Activated T-cell treated with anti-CD3 and anti-CD28 coated beads for 48 hours (primary cell): ENCODE measurements at regions not wholly inside any gene's neighbourhood (a gene's known extent, or its start where the extent isn't known, plus 50 kb on each side); places are given as distances from the start of the nearest gene placed in this dataset.

ENCODE experiments used
- DNase-seq: peaks from one replicate; pipeline ENCODE4 v3.0.0-alpha.2; 2020; ENCODE audit warnings: low read depth

- DNase-seq = no peak
Measured at GRCh38 chr2:64196963-64197362, 52.7 kb upstream of the PELI1 start.

DNA sequence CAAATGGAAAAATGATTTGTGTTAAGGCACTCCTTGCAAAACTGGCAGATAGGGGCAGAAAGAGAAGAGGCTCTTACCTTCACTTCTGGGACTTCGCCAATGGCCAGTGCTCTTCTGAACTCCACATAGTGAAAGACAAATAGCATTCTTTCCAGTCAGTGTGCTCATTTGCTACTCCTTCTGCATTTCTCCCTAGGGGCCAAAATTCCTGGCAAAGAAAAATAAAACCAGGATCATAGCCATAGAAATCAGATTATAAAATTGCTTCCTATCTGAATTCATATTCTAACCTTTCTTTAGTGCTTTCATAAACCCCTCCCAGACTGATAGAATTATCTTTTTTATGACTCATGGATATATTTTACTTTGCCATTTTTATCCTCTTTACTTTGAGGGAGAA is 56.9 kb upstream of the PELI1 start:
- no peak for DNase-seq

GRCh38 chr2:64202206-64202845 is 58.1 kb upstream of the PELI1 start:
- no peak for DNase-seq

DNA sequence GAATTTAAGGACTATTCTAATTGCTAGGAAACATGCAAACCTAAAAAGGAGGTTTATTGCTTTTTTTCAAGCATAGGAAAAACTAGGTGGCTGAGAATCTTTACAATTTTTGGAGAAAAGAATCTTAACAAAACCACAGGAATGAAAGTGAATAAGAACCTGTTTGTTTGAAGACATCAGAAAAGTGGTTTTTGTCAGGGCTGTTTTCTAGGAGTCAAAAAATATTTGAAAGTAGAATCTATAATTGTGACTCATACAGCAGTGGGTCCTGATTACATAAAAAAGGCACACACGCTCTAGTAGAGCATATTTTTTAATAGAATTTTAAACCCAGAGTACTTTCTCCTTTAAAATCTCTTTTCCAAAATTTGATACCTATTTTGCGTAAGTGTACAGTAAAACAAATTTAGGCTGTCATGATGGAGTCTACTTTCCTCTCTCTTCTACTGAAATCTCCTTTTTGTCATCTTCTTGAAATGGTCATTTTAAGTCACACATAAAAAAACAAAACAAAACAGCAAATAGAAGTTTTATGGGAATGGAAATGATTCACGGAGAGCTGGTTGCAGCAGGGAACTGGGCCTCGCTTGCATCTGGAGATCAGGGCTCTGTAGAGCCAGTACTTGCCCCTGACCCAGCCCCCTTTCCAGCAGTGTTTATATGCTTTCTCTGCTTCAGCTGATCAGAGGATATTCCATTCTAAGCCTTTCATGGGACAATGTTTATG is 59.1 kb upstream of the PELI1 start:
- DNase-seq = no peak

GRCh38 chr2:64203858-64204632 is 59.8 kb upstream of the PELI1 start:
- DNase-seq = peak; percentile 21

DNA sequence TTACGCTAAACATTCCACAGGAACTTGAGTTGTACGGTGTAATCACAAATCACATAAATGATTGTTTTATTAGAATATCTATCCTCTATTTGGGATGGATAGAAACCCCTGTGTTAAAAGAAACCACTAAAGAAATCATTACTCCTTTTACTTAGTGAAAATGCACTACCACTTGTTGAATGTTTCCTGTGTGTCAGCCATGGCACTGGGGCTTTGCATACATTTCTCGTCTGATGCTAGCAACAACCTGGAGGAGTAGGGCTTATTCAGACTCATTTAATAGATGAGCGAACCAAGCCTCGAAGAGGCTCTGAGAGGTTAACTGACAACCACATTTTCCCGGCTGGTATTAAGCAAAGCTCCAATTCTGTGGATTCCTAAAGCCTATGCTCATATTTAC is 60.5 kb upstream of the PELI1 start:
- no peak for DNase-seq

- DNase-seq = no peak
Measured at GRCh38 chr2:64205415-64205814, 61.2 kb upstream of the PELI1 start.

GRCh38 chr2:64207573-64207972 is 63.4 kb upstream of the PELI1 start:
- DNase-seq = no peak

DNA sequence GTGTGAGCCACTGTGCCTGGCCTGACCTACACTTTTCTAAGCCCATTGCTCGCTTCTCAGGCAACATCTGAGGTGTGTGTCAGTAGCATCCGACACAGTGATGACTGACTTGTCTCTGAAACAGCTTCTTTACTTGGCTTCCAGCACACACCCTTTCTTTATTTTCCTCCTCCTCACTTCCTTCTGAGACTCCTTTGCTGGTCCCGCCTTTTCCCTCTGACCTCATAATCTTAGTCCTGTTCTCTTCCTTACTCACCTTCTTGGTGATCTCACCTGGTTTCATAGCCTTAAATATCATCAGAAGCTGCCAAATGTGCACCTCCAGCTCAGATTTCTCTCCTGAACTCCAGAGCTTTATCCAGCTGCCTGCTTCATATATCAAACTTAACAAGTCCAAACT is 66.6 kb upstream of the PELI1 start:
- no peak for DNase-seq

DNA sequence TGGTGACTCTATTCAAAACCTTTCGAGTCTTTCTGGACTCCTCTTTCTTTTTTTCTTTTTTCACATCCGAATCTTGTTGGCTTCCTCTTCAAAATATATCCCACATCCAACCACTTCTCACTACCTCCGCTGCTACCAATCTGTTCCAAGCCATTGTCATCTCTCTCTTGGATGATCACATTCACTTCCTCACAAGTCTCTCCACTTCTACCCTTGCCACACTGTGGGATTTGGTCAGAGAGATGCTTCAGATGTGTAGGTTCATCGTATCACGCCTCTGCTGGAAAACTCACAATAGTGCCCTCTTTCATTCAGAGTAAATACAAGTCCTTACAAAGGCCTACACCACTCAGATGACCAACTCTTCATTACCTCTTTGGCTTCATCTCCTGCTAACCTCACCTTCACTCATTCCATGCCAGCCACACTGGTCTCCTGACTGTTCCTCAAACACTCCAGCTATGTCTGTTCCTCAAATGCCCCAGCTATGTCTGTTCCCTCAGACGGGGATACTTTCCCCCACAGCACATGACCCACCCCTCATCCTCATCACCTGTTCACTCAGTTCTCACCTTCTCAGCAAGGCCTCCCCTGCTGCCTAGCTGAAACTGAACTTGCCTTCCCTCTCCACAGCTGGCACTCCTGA is 67.2 kb upstream of the PELI1 start:
- no peak for DNase-seq

- no peak for DNase-seq
Measured at GRCh38 chr2:64212346-64212745, 68.1 kb upstream of the PELI1 start.

DNA sequence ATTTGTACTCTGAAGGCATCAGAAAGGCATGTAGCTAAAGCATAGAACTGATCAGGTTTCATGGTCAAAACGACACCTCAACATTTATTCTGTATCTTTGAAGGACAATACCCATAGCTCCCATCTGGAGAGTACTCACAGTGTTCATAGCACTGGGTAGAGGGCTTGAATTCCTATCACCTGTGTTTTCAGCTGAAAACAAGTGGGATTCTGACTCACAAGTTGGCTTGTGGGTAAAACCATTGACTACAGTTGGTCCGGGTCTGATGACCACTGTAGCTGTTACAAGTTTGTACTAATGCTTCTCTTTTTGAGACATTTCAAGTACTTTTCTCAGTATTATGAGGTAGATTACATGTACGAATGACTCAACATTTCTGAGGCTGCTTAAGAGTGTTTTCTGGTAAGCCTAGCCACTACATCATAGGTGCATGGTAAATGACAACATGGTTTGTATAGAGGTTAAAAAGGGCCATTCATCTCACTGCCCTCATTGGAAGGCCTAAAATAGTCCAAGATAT is 68.6 kb upstream of the PELI1 start:
- peak; percentile 21 for DNase-seq

GRCh38 chr2:64213532-64214275 is 69.5 kb upstream of the PELI1 start:
- DNase-seq = no peak

DNA sequence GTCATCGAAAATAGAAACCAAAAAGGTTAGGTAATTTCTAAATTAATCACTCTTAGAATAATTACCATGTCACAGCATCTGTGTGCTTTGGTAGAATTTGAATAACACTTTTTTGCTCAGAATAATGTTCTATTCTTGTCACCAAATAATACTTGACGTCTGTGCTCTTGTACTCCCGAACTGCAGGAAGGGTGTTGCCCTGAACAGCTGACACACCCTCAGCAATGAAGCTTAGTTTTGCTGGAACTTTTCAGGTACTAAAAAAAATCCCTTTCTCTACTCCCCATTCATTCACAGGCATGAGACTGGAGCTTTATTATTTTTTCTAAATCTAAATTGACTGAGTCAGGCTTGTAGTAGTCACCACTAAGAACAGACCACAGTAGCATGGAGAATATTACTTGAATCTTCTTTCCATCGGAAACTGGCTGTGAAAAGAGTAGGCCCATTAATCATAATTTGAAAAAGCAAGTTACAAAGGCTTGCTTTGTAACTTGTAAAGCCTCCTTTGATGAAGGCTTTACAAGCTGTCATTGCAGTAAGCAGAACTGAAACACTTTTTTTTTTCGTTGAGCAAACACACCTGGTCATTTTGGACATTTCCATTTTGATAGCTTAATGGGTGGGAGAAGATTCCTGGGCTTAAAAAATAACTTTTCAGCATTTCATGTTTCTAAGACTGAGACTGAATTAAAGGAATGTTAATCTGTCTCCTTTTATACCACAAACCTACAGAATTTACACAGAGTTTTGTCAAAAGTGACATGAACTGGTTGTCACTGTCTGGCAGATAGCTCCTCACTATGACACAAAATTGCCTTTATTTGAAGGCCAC is 70.3 kb upstream of the PELI1 start:
- no peak for DNase-seq

DNA sequence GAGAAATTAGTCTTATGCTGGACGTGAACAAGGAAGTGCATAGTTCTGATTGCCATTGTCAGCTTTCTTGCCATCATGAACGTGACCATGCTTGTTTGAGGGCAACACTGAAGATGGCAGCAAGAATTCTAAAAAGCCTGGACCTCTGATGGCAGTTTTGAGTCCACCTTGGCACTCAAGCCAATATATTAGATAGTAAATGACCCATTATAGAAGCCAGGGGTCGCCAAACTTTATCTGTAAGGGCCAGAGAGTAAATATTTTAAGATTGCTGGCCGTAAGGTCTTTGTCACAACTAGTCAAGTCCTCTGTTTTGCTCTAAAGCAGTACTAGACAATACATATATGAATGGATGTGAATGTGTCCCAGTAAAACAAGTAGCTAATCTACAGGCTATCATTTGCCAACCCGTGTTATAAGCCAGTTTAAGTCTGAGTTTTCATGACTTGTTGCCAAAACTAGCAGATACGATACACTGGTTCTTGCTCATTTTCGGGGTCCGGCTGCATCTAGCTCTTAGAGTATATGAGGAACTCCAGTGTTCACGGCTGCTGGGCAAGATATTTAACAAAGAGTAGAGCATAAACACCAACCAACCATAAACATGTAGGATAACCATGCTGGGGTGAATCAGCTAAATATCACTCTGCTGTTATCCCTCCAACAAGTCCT is 73.1 kb upstream of the PELI1 start:
- DNase-seq = no peak

DNA sequence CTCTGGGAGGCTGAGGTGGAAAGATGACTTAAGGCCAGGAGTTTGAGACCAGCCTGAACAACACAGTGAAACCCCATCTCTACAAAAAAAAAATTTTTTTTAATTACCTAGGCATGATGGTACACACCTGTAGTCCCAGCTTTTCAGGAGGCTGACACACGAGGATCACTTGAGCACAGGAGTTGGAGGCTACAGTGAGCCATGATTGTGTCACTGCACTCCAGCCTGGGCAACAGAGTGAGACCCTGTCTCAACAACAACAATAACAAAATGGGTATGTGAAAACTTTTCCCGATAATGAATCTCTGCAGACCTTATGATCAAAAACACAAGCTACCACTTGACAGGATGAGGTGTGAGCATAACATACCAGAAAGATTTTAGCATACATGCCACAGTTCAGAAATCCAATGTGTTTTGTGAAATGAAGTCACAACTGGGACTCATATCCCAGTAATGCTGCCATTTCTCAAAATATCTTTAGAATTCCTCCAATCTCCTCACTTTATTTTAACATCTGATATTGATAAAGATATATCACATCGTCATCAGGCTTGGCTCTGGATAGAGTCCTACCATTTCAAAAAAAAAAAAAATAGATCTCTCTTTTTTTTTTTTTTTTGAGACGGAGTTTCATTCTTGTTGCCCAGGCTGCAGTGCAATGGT is 74.0 kb upstream of the PELI1 start:
- no peak for DNase-seq

GRCh38 chr2:64219149-64219548 is 74.9 kb upstream of the PELI1 start:
- DNase-seq = no peak

DNA sequence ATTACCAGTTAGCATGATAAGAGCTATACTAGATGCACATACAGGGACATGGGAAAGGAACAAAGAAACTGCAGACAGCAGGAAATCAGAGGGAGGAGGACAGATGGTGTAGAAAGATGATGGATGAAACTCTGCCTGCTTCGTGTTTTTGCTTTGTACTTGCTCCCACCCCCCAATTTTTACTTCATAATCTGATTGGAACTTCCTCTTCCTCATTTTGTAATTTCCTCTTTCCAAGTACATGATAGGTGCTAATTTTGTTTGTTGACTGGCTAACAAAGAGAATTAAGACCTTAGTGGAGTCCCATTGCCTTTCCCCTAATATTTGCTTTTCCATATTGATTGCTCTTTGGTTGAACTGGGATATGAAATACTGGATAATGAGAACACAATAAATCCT is 76.0 kb upstream of the PELI1 start:
- DNase-seq = no peak

- no peak for DNase-seq
Measured at GRCh38 chr2:64220894-64221617, 76.8 kb upstream of the PELI1 start.
